CD4-positive, alpha-beta T cell treated with Interleukin-6 for 4 hours (primary cell): ENCODE measurements at regions not wholly inside any gene's neighbourhood (a gene's known extent, or its start where the extent isn't known, plus 50 kb on each side); places are given as distances from the start of the nearest gene placed in this dataset.
"Not testable (repeated sequence)": the region's sequence is repeated elsewhere in the genome, so short reads cannot be mapped to it uniquely, and the experiment has no call there.

Source experiments
- DNase-seq: peaks from one replicate; pipeline ENCODE4 v3.0.0-alpha.2; 2020; ENCODE audit warnings: mixed read lengths

- DNase-seq: no peak
Observed at GRCh38 chr22:48629631-48630432, 1197.8 kb downstream of the BRD1 start.

DNA sequence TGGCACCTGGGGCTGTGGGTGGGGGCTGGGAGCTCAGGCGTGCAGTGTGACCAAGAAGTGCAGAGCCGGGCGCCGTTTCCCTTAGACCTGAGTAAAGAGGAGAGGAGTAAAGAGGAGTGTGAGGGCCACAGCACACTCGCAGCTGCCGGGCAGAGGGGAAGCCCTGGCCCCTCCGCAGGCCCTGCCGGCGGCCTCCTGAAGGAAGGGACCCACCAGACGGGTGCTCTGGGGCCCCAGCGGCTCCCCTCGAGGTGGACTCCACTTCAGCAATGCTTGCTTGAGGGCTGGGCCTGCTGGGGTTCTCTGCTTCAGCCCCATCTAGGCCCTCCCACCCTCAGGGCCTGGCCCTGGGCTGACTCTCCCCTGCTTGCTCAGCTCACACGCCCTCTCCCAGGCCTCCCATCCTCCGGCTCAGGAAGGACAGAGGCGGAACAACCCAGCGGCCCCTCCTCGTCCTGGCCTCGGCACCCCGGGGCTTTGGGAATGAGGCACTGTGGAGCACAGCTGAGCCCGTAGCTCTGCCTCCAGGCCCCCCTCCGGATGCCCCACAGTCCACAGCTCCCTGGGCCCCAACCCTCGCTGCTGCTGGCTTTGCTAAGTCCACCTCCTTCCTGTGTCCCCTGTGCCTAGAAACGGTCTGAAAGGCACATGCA is 1198.7 kb downstream of the BRD1 start:
- DNase-seq: no peak

DNA sequence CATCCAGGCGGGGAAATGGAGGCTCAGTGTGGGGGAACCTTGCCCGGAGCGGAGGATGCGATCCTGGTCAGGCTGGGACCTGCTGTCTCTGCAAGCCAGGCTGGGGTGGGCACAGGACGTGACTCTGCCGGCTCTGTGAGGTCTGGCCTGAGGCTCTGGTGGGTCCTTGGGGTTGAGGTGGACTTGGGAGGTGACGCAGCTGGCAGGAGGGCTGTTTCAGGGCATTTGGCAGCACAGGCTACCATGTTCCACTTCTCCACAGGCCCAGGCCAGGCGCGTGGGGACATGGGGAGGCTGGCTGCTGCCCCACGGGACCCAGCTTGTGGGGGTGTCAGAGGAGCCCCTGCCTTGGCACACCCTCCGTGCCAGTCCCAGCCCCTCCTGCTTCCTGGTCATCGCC is 1199.7 kb downstream of the BRD1 start:
- no peak for DNase-seq

DNA sequence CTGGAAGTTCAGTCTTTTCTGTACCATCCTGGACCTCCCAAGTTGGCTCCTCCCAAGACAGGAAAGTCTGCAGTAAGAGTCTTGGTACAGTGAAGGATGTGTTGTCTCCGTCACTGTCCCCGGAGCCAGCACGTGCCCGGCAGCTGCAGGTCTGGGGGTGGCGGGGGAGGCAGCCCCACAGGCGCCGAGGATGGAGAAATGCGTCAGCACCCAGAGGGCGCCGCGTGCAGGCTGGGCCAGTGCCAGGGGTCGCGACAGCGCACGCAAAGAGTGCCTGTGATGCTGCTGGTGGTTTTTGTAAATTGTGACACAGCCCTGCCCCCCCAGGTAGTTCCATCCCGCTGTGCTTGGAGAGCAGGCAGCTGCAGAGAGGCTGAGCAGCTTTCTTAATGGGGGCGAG is 1200.5 kb downstream of the BRD1 start:
- no peak for DNase-seq

GRCh38 chr22:48624401-48624800 is 1203.3 kb downstream of the BRD1 start:
- DNase-seq: no peak

- no peak for DNase-seq
Observed at GRCh38 chr22:48622891-48623545, 1204.7 kb downstream of the BRD1 start.

DNA sequence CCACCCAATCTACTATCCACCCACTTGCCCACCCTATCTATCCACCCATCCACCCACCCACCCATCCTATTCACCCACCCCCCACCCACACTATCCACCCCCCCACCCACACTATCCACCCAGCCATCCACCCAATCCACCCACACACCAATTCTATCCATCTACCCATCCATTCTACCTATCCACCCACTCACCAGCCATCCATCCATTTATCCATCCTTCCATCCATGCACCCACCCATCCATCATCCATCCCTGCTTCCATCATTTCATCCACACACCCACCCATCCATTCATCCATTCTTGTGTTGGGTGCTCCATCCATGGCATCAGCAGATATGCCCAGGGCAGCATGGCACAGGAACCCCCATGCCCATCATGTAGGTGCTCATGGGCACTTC is 1206.6 kb downstream of the BRD1 start:
- DNase-seq: no peak

DNA sequence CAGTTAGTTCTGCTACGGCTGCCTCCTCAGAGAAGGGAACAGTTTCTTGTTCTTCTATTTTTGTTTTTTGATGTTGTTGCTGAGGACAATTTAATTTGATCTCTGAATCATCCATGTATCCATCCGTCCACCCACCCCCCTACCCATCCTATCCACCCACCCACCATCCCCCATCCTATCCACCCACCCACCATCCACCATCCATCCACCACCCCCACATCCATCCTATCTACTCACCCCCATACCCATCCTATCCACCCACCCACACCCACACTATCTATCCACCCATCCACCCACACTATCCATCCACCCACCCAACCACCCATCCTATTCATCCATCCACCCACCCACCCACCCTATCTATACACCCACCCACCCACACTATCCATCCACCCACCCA is 1207.2 kb downstream of the BRD1 start:
- DNase-seq: not testable (repeated sequence)

DNA sequence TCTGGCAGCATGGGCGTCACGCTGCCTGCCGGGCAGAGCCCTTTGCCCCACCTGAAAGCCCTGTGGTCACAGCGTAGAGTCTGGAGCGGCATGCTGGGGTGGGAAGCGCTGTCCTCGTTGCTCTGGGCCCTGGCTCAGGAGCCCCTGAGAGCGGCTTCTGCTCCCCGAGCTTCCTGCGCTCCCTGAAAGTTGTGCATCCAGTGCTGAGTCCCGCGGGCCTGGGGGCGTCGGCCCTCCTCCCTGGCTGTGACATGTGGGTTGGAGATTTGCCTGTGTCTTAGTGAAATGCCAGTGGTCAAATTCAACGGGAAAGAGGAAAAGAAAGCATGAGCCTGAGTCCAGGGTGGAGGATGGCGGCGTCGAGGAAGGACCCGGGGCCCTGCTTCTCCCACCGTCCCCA is 1208.0 kb downstream of the BRD1 start:
- no peak for DNase-seq

DNA sequence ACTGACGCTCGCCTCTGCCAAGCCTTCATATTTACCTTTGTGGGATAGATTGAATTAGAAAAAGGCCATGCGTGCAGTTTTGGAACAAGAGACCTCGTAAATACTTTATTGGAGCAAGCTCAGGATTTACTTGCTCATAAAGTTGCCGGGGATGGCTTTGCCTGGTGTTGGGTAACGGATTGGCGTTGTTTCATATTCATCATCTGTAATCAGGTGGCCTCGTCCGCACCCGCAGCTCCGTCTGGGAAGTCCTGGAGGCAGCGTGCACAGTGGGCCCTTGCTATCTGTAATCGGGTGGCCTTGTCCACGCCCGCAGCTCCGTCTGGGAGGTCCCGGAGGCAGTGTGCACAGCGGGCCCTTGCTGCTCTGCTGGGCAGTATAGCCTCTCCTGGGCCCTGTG is 1209.3 kb downstream of the BRD1 start:
- no peak for DNase-seq

- DNase-seq: no peak
Observed at GRCh38 chr22:48616656-48617055, 1211.0 kb downstream of the BRD1 start.

GRCh38 chr22:48615171-48616008 is 1212.3 kb downstream of the BRD1 start:
- no peak for DNase-seq

DNA sequence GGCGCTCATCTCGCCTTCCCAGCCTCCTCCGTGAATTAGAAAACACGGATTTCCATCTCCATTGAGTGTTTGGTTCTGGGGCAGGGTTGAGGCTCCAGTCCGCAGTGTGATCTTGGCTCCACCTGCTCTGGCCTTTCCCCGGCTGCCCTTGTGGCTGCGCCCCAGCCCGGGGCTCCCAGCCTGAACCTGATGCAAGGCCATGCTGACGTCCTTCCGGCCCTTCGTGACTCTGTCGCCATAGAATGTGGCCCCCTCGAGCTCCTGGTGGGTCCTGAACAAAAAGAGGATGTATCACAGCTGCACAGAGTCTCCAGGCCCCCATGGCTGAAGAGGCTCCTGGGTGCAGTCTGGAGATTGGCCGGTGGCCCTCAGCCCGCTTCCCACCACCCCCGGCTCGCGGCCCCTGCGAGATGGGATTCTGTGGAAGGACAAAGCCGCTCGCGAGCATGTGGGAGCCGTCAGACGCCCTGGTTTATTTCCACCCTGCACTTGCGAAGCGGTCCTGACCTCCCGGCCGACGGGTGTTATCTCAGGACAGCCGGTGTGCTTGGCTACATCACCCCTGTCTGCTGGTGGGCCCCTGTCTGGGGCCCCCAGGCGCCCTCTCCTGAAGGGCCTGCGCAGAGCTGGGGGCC is 1214.0 kb downstream of the BRD1 start:
- no peak for DNase-seq

GRCh38 chr22:48612077-48612995 is 1215.3 kb downstream of the BRD1 start:
- no peak for DNase-seq

GRCh38 chr22:48609279-48609865 is 1218.3 kb downstream of the BRD1 start:
- no peak for DNase-seq

GRCh38 chr22:48607901-48608662 is 1219.6 kb downstream of the BRD1 start:
- DNase-seq: no peak

GRCh38 chr22:48606684-48607307 is 1220.9 kb downstream of the BRD1 start:
- no peak for DNase-seq

DNA sequence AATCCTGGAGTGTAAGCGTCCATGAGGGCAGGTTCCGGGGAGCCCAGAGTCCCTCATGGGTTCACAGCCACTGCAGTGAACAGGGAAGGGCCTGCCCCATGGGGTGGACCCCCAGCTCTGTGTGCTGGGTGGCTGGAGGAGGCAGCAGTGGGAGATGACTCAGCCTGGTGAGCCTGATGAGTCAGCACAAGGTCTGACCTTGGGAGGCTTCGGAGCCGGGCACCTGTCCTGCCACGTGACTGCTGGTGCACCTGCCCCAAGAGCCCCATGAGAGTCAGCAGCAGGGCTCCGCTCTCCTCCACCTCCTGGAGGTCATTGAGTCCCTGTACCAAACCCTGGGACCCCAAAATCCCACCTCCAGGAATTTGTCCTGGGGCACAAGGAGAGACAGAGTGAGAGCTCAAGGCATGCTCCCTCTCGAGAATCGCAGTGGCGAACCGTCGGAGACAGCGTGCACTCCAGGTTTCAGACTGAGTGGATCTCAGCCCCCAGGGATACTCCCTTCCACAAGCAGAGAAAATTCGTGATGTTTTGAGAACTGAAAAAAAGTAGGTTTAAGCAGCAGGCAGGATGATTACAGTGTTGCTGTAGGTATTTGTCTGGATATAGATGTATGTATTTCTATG is 1221.7 kb downstream of the BRD1 start:
- DNase-seq: no peak

DNA sequence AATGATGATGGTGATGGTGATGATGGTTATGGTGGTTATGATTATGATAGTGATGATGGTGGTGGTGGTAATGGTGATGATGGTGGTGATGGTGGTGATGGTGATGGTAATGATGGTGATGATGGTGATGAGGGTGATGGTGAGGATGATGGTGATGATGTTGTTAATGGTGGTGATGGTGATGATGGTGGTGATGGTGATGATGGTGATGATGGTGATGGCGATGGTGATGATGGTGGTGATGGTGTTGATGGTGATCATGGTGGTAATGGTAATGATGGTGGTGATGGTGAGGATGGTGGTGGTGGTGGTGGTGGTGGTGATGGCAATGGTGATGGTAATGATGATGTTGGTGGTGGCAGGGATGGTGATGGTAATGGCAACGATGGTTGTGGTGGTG is 1222.5 kb downstream of the BRD1 start:
- DNase-seq: no peak
